GM06990 (cell line): ENCODE measurements at regions not wholly inside any gene's neighbourhood (a gene's known extent, or its start where the extent isn't known, plus 50 kb on each side); places are given as distances from the start of the nearest gene placed in this dataset.
"Not testable (repeated sequence)": the region's sequence is repeated elsewhere in the genome, so short reads cannot be mapped to it uniquely, and the experiment has no call there.

Experiments
- DNase-seq: peaks from one replicate; pipeline ENCODE4 v3.0.0-alpha.2; 2011; ENCODE audit not compliant: insufficient read length; ENCODE audit errors: extremely low read depth
- H3K27me3 ChIP-seq: replicated peaks from 2 replicates; pipeline ENCODE4 v1.6.0; 2011; ENCODE audit warnings: low read length; ENCODE audit not compliant: control insufficient read depth, insufficient read depth
- H3K36me3 ChIP-seq: 2 replicates; pipeline ENCODE4 v1.5.1; 2011; ENCODE audit warnings: low read length; ENCODE audit not compliant: control insufficient read depth, insufficient read depth
- H3K4me3 ChIP-seq: replicated peaks from 2 replicates; pipeline ENCODE4 v1.5.1; 2011; ENCODE audit warnings: low read depth, mild to moderate bottlenecking, control low read depth, low read length
- TF ChIP-seq, protein P1 (sequence below): IDR thresholded peaks from 2 replicates; pipeline ENCODE4 v1.5.1; 2011; ENCODE audit warnings: low read length, control low read depth, mild to moderate bottlenecking, inconsistent platforms; ENCODE audit not compliant: insufficient read depth, poor library complexity, severe bottlenecking

DNA sequence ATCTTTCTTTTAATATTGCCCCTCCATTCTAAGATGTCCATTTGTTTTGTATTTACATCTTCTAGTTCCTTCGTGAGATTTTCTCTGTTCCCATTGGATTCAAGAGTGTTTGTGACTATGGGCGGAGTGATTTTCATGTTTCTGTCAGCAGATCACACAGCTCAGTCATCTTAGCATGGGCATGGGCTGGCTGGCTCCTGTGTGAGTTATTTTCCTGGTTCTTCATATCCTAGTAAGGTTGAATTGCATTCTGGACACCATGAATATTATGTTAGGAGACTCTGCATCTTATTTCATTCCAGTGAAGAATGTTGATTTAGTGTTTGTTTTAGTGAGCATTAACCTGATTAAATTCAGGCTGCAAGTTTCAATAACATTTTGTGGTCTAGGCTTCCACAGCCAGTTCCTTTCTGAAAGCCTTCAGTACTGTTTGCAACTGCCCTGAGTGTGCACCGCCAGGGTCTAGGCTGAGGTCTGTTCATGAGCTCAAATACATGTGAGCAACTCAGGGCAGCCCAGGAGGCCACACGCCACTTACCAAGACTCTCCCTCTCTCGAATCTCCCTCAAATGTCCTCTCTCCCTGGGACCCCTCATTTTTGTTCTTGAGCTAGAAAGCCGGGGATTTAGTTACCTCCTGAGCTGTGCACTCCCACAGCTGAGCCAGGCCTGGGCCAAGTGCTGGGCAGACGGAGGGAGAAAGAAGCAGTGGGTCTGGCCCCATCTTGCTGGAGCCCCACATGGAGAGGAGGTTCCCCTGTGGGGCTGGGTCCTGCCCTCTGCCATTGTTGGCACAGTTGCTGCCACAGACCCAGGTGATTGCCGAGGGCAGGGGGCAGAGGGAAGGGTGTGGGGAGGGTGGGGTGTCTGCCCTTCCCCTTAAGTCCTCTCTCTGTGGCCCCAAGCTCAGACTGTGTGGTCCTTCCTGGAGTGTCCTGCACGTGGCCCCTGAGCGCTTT is 145.9 kb downstream of the RTP5 start:
- TF ChIP-seq, protein P1, sequence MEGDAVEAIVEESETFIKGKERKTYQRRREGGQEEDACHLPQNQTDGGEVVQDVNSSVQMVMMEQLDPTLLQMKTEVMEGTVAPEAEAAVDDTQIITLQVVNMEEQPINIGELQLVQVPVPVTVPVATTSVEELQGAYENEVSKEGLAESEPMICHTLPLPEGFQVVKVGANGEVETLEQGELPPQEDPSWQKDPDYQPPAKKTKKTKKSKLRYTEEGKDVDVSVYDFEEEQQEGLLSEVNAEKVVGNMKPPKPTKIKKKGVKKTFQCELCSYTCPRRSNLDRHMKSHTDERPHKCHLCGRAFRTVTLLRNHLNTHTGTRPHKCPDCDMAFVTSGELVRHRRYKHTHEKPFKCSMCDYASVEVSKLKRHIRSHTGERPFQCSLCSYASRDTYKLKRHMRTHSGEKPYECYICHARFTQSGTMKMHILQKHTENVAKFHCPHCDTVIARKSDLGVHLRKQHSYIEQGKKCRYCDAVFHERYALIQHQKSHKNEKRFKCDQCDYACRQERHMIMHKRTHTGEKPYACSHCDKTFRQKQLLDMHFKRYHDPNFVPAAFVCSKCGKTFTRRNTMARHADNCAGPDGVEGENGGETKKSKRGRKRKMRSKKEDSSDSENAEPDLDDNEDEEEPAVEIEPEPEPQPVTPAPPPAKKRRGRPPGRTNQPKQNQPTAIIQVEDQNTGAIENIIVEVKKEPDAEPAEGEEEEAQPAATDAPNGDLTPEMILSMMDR, result no peak
- H3K36me3 ChIP-seq, result no peaks in the 10 kb centered on the region
- no peak for DNase-seq
- no peak overlapping the region for H3K4me3 ChIP-seq
- H3K27me3 ChIP-seq, result no peaks in the 10 kb centered on the region

DNA sequence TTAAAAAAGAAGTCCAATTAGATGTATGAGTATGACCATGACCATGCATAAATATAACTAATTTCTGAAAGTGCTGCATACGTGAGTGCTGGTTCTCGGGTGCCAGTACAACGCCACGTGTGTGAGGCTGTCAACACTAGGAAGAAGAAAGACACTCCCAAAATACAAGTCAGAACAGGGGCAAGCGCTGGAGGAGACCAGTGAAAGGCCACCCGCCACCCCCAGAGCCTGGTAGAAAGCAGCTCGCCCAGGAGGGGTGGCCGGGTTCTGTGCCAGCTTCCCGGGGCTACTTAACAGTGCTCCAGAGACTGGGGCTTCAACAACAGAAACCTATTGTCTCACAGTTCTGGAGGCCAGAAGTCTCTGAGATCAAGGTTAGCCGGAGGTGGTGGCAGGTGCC is 147.6 kb downstream of the RTP5 start:
- no peaks in the 10 kb centered on the region; the same call in 1 of the 2 replicates for H3K27me3 ChIP-seq
- no peak for DNase-seq
- TF ChIP-seq, protein P1, result no peak
- H3K36me3 ChIP-seq, result no peaks in the 10 kb centered on the region
- no peak overlapping the region for H3K4me3 ChIP-seq

DNA sequence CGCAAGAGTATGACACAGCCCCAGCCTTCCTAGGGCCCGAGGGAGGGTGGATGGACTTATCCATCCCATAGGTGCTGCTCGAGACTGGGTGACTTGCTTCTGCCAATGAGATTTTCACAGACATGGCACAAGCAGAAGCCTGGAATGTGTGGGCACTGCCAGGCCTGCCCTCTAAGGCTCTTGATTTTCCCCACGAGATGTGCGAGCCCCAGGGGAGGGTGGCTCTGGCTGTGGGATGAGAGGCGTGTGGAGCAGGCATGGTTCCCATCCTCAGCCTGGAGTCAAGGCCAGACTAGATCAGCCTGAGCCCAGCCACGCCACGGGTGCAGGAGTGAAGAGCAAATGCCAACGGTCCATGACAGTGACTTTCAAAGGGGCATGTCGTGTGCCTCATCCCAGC is 148.9 kb downstream of the RTP5 start:
- not testable (repeated sequence) for H3K27me3 ChIP-seq, H3K36me3 ChIP-seq, H3K4me3 ChIP-seq, DNase-seq

DNA sequence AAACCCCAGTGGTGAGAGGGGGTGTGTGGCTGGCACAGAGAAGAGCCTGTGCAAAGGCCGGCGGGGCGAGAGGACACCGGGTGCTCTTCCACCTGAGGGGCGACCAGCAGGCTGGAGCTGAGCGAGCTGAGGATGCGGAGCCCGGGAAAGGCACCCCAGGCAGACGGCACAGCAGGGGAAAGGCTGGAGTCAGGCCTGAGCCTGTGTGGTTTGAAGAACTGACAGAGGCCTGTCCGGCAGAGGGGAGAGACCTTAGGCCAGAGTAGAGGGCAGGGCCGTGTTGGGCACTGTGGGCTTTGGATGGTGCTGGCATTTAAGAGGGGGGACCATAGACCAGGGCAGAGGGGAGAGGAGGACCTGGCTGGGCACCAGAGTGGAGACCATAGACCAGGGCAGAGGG is 149.8 kb downstream of the RTP5 start:
- TF ChIP-seq, protein P1, result no peak
- DNase-seq, result no peak
- H3K4me3 ChIP-seq, result no peak overlapping the region

DNA sequence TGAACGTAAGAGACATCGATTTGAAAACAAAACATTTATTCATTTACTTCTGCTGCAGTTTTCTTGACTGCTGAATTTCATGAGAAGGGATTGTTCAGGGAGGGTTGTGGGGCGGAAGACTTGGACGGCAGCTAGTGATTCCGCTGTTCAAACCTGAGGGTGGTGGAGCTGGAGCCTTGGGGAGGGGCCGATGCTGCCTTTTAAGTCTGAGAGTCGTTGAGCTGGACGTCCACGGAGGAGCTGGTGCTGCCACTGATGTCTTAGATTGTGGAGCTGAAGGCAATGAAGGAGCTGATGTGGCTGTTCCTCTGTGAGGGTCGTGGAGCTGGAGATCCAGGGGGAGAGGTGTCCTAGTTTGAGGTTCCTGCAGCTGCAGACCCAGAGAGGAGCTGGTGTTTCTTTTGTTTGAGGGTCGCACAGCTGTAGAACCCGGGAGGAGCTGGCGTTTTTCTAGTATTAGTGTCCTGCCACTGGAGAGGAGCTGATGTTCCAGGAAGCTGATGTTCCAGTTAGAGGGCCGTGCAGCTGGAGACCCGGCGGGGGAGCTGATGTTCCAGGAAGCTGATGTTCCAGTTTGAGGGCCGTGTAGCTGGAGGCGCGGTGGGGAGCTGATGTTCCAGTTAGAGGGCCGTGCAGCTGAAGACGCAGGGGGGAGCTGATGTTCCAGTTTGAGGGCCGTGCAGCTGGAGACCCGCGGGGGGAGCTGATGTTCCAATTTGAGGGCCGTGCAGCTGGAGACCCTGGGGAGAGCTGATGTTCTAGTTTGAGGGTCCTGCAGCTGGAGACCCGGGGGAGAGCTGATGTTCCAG is 150.9 kb downstream of the RTP5 start:
- DNase-seq, result no peak
- H3K27me3 ChIP-seq, result no peaks in the 10 kb centered on the region; the same call in 1 of the 2 replicates
- H3K4me3 ChIP-seq, result no peak overlapping the region
- TF ChIP-seq, protein P1, result no peak
- no peaks in the 10 kb centered on the region for H3K36me3 ChIP-seq

More for the DNA sequence above, 149.8 kb downstream of the RTP5 start:
- Histone ChIP-seq H3K36me3 (no peaks in the 10 kb centered on the region), H3K27me3 (no peaks in the 10 kb centered on the region; the same call in 1 of the 2 replicates)

DNA sequence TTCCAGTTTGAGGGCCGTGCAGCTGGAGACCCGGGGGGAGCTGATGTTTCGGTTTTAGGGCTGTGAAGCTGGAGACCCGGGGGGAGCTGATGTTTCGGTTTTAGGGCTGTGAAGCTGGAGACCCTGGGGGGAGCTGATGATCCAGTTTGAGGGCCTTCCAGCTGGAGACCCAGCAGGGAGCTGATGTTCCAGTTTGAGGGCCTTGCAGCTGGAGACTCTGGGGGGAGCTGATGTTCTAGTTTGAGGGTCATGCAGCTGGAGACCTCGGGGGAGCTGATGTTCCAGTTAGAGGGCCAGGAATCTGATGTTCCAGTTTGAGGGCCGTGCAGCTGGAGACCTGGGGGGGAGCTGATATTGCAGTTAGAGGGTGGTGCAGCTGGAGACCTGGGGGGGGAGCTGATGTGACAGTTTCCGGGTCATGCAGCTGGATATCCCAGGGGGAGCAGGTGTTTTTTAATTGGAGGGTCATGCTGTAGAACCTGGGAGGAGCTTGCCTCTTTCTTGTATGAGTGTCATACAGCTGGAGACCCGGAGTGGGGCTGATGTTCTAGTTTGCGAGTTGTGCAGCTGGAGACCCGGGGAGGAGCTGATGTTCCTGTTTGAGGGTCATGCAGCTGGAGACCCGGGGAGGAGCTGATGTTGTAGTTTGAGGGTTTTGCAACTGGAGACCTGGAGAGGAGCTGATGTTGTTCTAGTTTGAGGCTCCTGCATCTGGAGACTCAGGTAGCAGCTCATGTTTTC is 153.2 kb downstream of the RTP5 start:
- Histone ChIP-seq H3K4me3 (no peak overlapping the region), H3K27me3 (no peaks in the 10 kb centered on the region; the same call in 1 of the 2 replicates)
- TF ChIP-seq, protein P1, result no peak

More for the DNA sequence above, 153.2 kb downstream of the RTP5 start:
- H3K36me3 ChIP-seq, result no peaks in the 10 kb centered on the region
- no peak for DNase-seq
